Parathyroid adenoma (tissue), 2 donors: ENCODE measurements at regions not wholly inside any gene's neighbourhood (a gene's known extent, or its start where the extent isn't known, plus 50 kb on each side); places are given as distances from the start of the nearest gene placed in this dataset.

ENCODE experiments used
- H2AFZ ChIP-seq: fragments of 300-600 bp; sonication (generic); one replicate; pipeline ENCODE4 v1.7.0; 2017; ENCODE audit warnings: antibody characterized with exemption, mild to moderate bottlenecking
- H3K27ac ChIP-seq: fragments of 300-600 bp; sonication (generic); one replicate; pipeline ENCODE4 v1.7.0; 2017
- H3K27me3 ChIP-seq: fragments of 300-600 bp; sonication (generic); one replicate; pipeline ENCODE4 v1.7.0; 2017; ENCODE audit warnings: low read length; ENCODE audit not compliant: control insufficient read depth, insufficient read depth
- H3K36me3 ChIP-seq: fragments of 300-600 bp; sonication (generic); one replicate; pipeline ENCODE4 v1.7.0; 2017; ENCODE audit warnings: low read length; ENCODE audit not compliant: control insufficient read depth, insufficient read depth
- H3K4me1 ChIP-seq: fragments of 300-600 bp; sonication (generic); one replicate; pipeline ENCODE4 v1.7.0; 2017; ENCODE audit warnings: control low read depth
- H3K4me2 ChIP-seq: fragments of 300-600 bp; sonication (generic); one replicate; pipeline ENCODE4 v1.7.0; 2017; ENCODE audit warnings: low read length
- H3K4me3 ChIP-seq: fragments of 300-600 bp; sonication (generic); one replicate; pipeline ENCODE4 v1.7.0; 2017; ENCODE audit warnings: low read depth, low read length
- H3K79me2 ChIP-seq: fragments of 300-600 bp; sonication (generic); one replicate; pipeline ENCODE4 v1.7.0; 2017; ENCODE audit warnings: control low read depth
- H3K9ac ChIP-seq: fragments of 300-600 bp; sonication (generic); one replicate; pipeline ENCODE4 v1.7.0; 2017; ENCODE audit warnings: mild to moderate bottlenecking
- H3K9me3 ChIP-seq: fragments of 300-600 bp; sonication (generic); one replicate; pipeline ENCODE4 v1.7.0; 2017; ENCODE audit warnings: low read length; ENCODE audit not compliant: control insufficient read depth
- CTCF ChIP-seq: fragments of 300-600 bp; sonication (generic); IDR thresholded peaks from one replicate; pipeline ENCODE4 v1.7.0; 2017; ENCODE audit warnings: antibody characterized with exemption, mild to moderate bottlenecking
- donor health status: primary hyperparathyroidism.

GRCh38 chr11:119580751-119581150 is 148.2 kb downstream of the NECTIN1 start:
- Histone ChIP-seq H3K4me3 (no peak overlapping the region), H3K9ac (no peak overlapping the region), H3K4me2 (no peak overlapping the region), H3K9me3 (no peaks in the 10 kb centered on the region), H3K79me2 (no peaks in the 10 kb centered on the region), H3K27ac (no peak overlapping the region), H3K36me3 (no peaks in the 10 kb centered on the region), H2AFZ (no peak overlapping the region), H3K27me3 (no peaks in the 10 kb centered on the region), H3K4me1 (no peaks in the 10 kb centered on the region)
- no peak for TF ChIP-seq CTCF

- Histone ChIP-seq H3K4me2 (no peak overlapping the region), H3K79me2 (no peaks in the 10 kb centered on the region), H3K4me1 (no peaks in the 10 kb centered on the region), H3K9me3 (no peaks in the 10 kb centered on the region), H3K27ac (no peak overlapping the region), H3K27me3 (no peaks in the 10 kb centered on the region), H3K9ac (no peak overlapping the region), H2AFZ (no peak overlapping the region), H3K36me3 (no peaks in the 10 kb centered on the region), H3K4me3 (no peak overlapping the region)
- TF ChIP-seq CTCF, result no peak
Observed at GRCh38 chr11:119580081-119580480, 148.9 kb downstream of the NECTIN1 start.

GRCh38 chr11:119578521-119579191 is 150.3 kb downstream of the NECTIN1 start:
- no peak overlapping the region for H3K4me2 ChIP-seq
- no peak overlapping the region for H3K27ac ChIP-seq
- TF ChIP-seq CTCF, result no peak
- H3K79me2 ChIP-seq, result no peaks in the 10 kb centered on the region
- no peaks in the 10 kb centered on the region for H3K4me1 ChIP-seq
- H3K27me3 ChIP-seq, result no peaks in the 10 kb centered on the region
- H3K9me3 ChIP-seq, result no peaks in the 10 kb centered on the region
- no peak overlapping the region for H2AFZ ChIP-seq
- H3K36me3 ChIP-seq, result no peaks in the 10 kb centered on the region
- H3K4me3 ChIP-seq, result no peak overlapping the region
- H3K9ac ChIP-seq, result no peak overlapping the region

- Histone ChIP-seq H3K79me2 (no peaks in the 10 kb centered on the region), H2AFZ (no peak overlapping the region), H3K9ac (no peak overlapping the region), H3K4me2 (no peak overlapping the region), H3K27ac (no peak overlapping the region), H3K4me1 (no peaks in the 10 kb centered on the region), H3K36me3 (no peaks in the 10 kb centered on the region), H3K9me3 (no peaks in the 10 kb centered on the region), H3K4me3 (no peak overlapping the region), H3K27me3 (no peaks in the 10 kb centered on the region)
- TF ChIP-seq CTCF, result no peak
Observed at GRCh38 chr11:119573858-119574257, 150.9 kb upstream of the THY1 start.
